ENCODE measurements at regions not wholly inside any gene's neighbourhood (a gene's known extent, or its start where the extent isn't known, plus 50 kb on each side); places are given as distances from the start of the nearest gene placed in this dataset.

GRCh38 chr1:30406996-30407864, 316.2 kb downstream of the MATN1 start:
- Histone ChIP-seq H3K27me3 (ENCODE audit: control insufficient read depth, insufficient read depth, low read length) (no peaks in the 10 kb centered on the region), H3K36me3 (replicated peaks; ENCODE audit: control insufficient read depth, insufficient read depth, low read length) (no peaks in the 10 kb centered on the region), H3K4me3 (ENCODE audit: insufficient read depth, low read depth, low read length) (no peak overlapping the region)
- no peak for DNase-seq

DNA sequence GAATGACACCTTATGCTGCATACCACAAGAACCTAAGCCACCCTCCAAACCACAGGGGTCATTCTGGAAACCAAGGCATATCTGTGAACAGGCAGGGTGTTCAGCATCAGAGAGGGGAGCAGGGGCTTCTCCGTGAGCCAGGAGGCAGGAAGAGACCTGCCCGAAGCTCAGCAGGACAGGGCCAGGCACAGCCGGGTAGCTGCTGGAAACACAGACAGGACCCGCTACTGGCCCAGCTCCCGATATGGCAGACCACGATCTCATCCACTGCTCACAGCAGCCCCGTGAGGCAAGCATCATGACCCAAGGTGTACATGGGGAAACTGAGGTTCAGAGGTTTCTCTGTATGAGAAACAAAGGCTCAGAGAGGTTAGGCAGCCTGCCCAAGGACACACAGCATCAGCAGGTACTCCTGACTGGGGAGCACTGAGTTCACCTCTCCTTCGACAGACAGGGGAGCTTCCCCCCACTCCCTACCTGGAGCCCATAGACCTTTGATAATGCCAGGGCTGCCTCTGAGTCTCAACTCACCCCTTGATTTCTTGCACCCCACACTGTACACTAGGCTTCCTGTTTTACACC, 317.7 kb downstream of the MATN1 start:
- H3K4me3 ChIP-seq (ENCODE audit: insufficient read depth, low read depth, low read length): no peak overlapping the region
- H3K36me3 ChIP-seq (replicated peaks; ENCODE audit: control insufficient read depth, insufficient read depth, low read length): no peaks in the 10 kb centered on the region
- DNase-seq: no peak
- H3K27me3 ChIP-seq (ENCODE audit: control insufficient read depth, insufficient read depth, low read length): no peaks in the 10 kb centered on the region

DNA sequence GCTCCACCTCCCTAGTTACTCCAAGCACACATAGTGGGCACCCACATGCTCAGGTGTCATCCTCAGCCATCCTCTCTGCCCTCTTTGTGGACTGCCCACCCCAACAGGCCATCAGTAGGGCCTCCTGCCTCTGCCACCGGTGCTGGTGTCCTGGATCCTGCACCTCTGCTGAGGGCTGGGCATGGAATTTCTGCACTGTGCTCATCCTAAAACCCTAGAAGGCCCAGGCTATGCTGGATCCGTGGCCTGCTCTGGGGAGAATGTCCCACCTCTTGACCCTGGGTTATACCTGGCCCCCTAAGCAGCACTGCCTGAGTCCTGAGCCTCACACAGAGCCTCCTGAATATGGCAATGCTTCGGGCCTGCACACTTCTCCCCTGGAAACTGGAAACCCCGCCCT, 318.3 kb downstream of the MATN1 start:
- Histone ChIP-seq H3K4me3 (ENCODE audit: insufficient read depth, low read depth, low read length) (no peak overlapping the region), H3K27me3 (ENCODE audit: control insufficient read depth, insufficient read depth, low read length) (no peaks in the 10 kb centered on the region), H3K36me3 (replicated peaks; ENCODE audit: control insufficient read depth, insufficient read depth, low read length) (no peaks in the 10 kb centered on the region)
- no peak for DNase-seq

- no peak overlapping the region for H3K4me3 ChIP-seq (ENCODE audit: insufficient read depth, low read depth, low read length)
- no peaks in the 10 kb centered on the region for H3K27me3 ChIP-seq (ENCODE audit: control insufficient read depth, insufficient read depth, low read length)
- no peaks in the 10 kb centered on the region for H3K36me3 ChIP-seq (replicated peaks; ENCODE audit: control insufficient read depth, insufficient read depth, low read length)
- no peak for DNase-seq
Observed at GRCh38 chr1:30404341-30404740, 319.0 kb downstream of the MATN1 start.

- no peaks in the 10 kb centered on the region for H3K36me3 ChIP-seq (replicated peaks; ENCODE audit: control insufficient read depth, insufficient read depth, low read length)
- no peaks in the 10 kb centered on the region for H3K27me3 ChIP-seq (ENCODE audit: control insufficient read depth, insufficient read depth, low read length)
- no peak overlapping the region for H3K4me3 ChIP-seq (ENCODE audit: insufficient read depth, low read depth, low read length)
- no peak for DNase-seq
Observed at GRCh38 chr1:30403726-30404125, 319.7 kb downstream of the MATN1 start.

DNA sequence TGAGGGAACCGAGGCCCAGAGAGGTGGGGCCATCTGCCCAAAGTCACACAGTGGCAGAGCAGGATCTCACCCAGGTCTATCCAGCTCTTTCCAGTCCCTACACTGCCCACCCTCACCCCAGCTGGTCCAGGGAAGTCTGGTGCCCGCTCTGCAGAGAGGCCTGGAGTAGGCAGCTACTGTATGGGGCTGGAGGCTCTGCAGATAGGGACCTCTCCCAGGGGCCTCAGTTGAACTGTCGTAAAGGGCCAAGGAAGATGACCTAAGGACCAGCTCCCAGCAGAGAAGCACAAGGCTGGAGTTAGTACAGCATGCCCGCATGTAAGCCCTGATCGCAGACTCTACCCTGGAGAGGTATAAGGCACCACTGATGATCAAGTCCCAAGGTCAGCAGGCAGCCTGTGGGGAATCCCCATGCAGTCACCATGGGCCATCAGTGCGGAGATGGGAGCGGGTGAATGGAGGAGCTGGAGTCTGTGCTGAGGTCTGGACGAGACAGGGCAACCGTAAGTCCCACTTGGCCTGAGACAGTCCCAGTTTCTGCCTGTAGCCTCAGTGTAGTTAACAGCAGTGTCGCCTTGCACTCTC, 320.2 kb downstream of the MATN1 start:
- Histone ChIP-seq H3K36me3 (replicated peaks; ENCODE audit: control insufficient read depth, insufficient read depth, low read length) (no peaks in the 10 kb centered on the region), H3K4me3 (ENCODE audit: insufficient read depth, low read depth, low read length) (no peak overlapping the region), H3K27me3 (ENCODE audit: control insufficient read depth, insufficient read depth, low read length) (no peaks in the 10 kb centered on the region; the same call in 1 of the 2 replicates)
- no peak for DNase-seq

GRCh38 chr1:30402031-30402430, 321.4 kb downstream of the MATN1 start:
- Histone ChIP-seq H3K4me3 (ENCODE audit: insufficient read depth, low read depth, low read length) (no peak overlapping the region), H3K27me3 (ENCODE audit: control insufficient read depth, insufficient read depth, low read length) (no peaks in the 10 kb centered on the region; the same call in 1 of the 2 replicates), H3K36me3 (replicated peaks; ENCODE audit: control insufficient read depth, insufficient read depth, low read length) (no peaks in the 10 kb centered on the region)
- no peak for DNase-seq

DNA sequence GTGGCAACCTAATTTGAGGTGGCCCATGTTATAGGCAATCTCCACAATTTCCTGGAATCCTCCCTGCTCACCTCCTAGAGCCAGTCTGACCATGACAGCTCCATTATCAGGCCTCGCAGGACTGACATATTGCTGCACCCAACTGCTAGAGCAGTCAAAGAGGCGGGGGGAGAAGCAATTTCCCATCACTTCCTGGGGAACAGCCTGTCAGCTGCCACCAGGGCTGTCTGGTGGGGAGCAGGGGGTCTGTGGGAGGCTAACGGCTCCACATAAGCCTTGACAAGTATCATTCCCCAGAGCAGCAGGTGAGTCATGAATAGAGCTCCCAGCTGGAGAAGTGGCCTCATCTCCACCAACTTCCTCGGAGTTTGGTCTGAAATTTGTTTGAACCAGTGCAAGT, 322.9 kb downstream of the MATN1 start:
- no peaks in the 10 kb centered on the region; the same call in 1 of the 2 replicates for H3K27me3 ChIP-seq (ENCODE audit: control insufficient read depth, insufficient read depth, low read length)
- no peak for DNase-seq
- H3K36me3 ChIP-seq (replicated peaks; ENCODE audit: control insufficient read depth, insufficient read depth, low read length): no peaks in the 10 kb centered on the region
- no peak overlapping the region for H3K4me3 ChIP-seq (ENCODE audit: insufficient read depth, low read depth, low read length)

GRCh38 chr1:30399026-30399425, 324.4 kb downstream of the MATN1 start:
- Histone ChIP-seq H3K36me3 (replicated peaks; ENCODE audit: control insufficient read depth, insufficient read depth, low read length) (no peaks in the 10 kb centered on the region), H3K27me3 (ENCODE audit: control insufficient read depth, insufficient read depth, low read length) (no peaks in the 10 kb centered on the region; the same call in 1 of the 2 replicates), H3K4me3 (ENCODE audit: insufficient read depth, low read depth, low read length) (no peak overlapping the region)
- DNase-seq: no peak

GRCh38 chr1:30397576-30397975, 325.8 kb downstream of the MATN1 start:
- H3K27me3 ChIP-seq (ENCODE audit: control insufficient read depth, insufficient read depth, low read length): no peaks in the 10 kb centered on the region; the same call in 1 of the 2 replicates
- H3K4me3 ChIP-seq (ENCODE audit: insufficient read depth, low read depth, low read length): no peak overlapping the region
- no peak for DNase-seq
- no peaks in the 10 kb centered on the region for H3K36me3 ChIP-seq (replicated peaks; ENCODE audit: control insufficient read depth, insufficient read depth, low read length)

DNA sequence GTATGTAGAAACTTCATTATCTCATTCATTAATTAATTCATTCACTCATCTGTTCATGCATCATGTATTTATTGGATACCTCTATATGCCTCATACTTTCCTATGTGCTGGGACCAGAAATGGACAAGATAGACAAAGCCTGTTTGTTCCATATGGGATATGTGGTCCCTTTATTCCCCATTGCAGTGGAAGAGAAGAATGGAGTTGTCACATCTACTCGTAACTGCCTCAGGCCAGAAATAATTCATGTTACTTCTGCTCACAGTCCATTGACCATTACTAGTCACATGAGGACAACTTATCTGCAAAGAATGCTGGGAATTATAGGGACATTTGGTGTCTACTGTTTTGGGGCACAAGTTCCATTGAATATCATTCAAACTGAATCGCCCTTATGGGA, 327.8 kb downstream of the MATN1 start:
- no peaks in the 10 kb centered on the region for H3K36me3 ChIP-seq (replicated peaks; ENCODE audit: control insufficient read depth, insufficient read depth, low read length)
- DNase-seq: no peak
- no peak overlapping the region for H3K4me3 ChIP-seq (ENCODE audit: insufficient read depth, low read depth, low read length)
- H3K27me3 ChIP-seq (ENCODE audit: control insufficient read depth, insufficient read depth, low read length): no peaks in the 10 kb centered on the region; the same call in 1 of the 2 replicates

DNA sequence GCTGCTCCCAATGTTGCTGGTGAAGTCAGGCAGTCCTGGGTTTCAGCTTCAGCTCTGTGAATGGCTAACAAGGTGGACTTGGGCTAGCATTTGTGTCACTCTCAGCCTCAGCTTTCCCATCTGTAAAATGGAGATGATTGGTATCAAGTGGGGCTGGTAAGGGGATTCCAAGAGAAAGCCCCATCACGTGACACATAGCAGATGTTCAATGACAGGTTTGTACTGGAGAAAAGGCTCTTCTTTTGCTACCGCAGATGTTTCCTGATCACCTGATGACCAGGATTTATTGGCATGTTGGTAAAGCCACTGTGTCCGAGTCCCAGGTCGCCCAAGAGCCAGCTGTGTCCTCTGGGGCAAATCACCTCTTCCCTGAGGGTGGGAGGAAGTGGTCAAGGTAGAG, 335.0 kb downstream of the MATN1 start:
- Histone ChIP-seq H3K27me3 (ENCODE audit: control insufficient read depth, insufficient read depth, low read length) (no peaks in the 10 kb centered on the region), H3K4me3 (ENCODE audit: insufficient read depth, low read depth, low read length) (no peak overlapping the region), H3K36me3 (replicated peaks; ENCODE audit: control insufficient read depth, insufficient read depth, low read length) (no peaks in the 10 kb centered on the region)
- no peak for DNase-seq

DNA sequence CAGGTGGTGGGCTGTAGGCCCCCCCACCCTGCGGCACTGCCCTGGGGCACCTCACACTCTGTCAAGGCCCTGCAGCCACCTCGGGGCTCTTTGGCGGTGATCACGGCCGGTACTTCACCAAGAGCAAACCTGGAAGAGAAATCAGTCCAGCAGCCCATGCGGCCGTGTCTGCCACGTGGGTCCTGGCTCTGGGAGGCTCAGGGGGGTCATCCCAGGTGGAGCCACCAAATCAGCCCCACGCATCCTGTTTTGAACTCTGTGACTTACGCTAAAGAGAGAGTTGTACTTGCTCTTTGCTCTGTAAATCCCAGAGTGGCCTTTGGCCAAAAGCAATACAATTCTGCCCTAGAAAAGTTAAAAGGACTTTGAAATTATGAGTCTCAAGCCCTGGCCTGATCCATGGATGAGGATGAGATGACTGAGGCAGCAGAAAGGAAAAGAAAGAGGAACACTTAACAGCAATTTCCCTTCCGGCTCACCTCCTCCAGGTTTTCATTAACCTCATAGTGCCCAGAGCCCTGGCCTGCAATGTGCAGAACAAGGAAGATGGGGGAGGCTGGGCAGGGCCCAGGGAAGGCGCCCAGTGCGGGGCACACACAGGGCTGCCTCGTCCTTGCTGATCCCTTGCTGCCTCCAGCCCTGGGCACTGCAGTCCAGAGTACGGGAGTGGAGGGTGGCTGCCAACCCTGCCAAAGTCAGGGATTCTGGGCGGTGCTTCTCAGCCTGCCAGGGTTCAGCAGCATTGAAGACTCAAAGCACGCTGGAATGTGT, 337.0 kb downstream of the MATN1 start:
- Histone ChIP-seq H3K36me3 (replicated peaks; ENCODE audit: control insufficient read depth, insufficient read depth, low read length) (no peaks in the 10 kb centered on the region), H3K27me3 (ENCODE audit: control insufficient read depth, insufficient read depth, low read length) (no peaks in the 10 kb centered on the region), H3K4me3 (ENCODE audit: insufficient read depth, low read depth, low read length) (no peak overlapping the region)
- DNase-seq: no peak

DNA sequence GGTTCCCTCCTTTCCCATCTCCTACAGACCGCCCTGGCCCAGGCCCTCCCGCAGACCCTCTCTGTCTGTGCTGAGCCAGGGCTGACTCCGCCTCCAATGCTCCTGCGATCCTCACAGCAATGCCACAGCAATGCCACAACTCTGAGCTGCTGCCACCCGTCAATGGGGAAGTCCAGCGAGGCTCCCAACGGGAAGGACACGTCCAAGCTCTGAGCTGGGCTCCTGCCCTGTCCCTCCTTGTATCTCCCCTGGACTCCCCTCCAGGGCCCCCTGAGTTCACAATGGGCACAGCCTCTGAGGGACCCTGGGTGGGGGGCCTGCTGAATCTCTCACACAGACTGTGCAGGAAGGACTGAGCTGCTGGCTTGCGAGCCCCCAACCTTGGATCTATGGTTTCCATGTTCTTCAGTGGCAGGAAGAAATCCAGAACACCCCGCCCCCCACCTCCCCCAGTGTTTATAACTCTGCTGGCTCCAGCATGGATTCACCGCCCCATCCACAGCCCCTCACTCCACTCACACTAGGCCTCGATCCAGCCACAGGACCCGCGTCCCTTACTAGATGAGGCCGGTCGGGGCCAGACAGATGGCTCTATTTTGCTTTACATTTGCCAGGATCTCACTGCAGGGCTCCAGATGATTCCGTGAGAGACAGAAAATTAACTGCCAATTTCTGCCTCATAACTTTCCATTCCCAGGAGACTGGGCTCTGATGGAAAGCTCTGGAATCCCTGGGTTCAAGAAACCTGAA, 338.0 kb downstream of the MATN1 start:
- DNase-seq: no peak
- no peak overlapping the region for H3K4me3 ChIP-seq (ENCODE audit: insufficient read depth, low read depth, low read length)
- H3K36me3 ChIP-seq (replicated peaks; ENCODE audit: control insufficient read depth, insufficient read depth, low read length): no peaks in the 10 kb centered on the region
- no peaks in the 10 kb centered on the region for H3K27me3 ChIP-seq (ENCODE audit: control insufficient read depth, insufficient read depth, low read length)

Data from H7 (cell line).